ACC112 (cell line): ENCODE measurements at regions not wholly inside any gene's neighbourhood (a gene's known extent, or its start where the extent isn't known, plus 50 kb on each side); places are given as distances from the start of the nearest gene placed in this dataset.
"Not testable (repeated sequence)": the region's sequence is repeated elsewhere in the genome, so short reads cannot be mapped to it uniquely, and the experiment has no call there.

ENCODE experiments used
- H2AFZ ChIP-seq: fragments of 200-600 bp; sonication (generic); one replicate; pipeline ENCODE4 v1.6.0; 2017; ENCODE audit warnings: antibody characterized with exemption, low read length; ENCODE audit not compliant: unreplicated experiment
- H3K27ac ChIP-seq: fragments of 200-600 bp; sonication (generic); 2 replicates; pipeline ENCODE4 v1.5.1; 2014; ENCODE audit warnings: low read depth, mild to moderate bottlenecking, antibody characterized with exemption, low read length, moderate library complexity
- H3K27me3 ChIP-seq: fragments of 200-600 bp; sonication (generic); 2 replicates; pipeline ENCODE4 v1.6.1; 2014; ENCODE audit warnings: mild to moderate bottlenecking, antibody characterized with exemption, low read length, moderate library complexity, mixed read lengths; ENCODE audit not compliant: insufficient read depth
- H3K36me3 ChIP-seq: fragments of 200-600 bp; sonication (generic); 2 replicates; pipeline ENCODE4 v1.6.1; 2016; ENCODE audit warnings: mild to moderate bottlenecking, antibody characterized with exemption, low read length, moderate library complexity, mixed read lengths; ENCODE audit not compliant: insufficient read depth
- H3K4me1 ChIP-seq: fragments of 200-600 bp; sonication (generic); one replicate; pipeline ENCODE4 v1.6.1; 2016; ENCODE audit warnings: low read length, mixed read lengths; ENCODE audit not compliant: insufficient read depth, unreplicated experiment, control insufficient read depth
- H3K4me3 ChIP-seq: fragments of 200-600 bp; sonication (generic); 2 replicates; pipeline ENCODE4 v1.5.1; 2014; ENCODE audit warnings: mild to moderate bottlenecking, low read depth, low read length
- H3K79me2 ChIP-seq: fragments of 200-600 bp; sonication (generic); one replicate; pipeline ENCODE4 v1.6.0; 2016; ENCODE audit warnings: low read length; ENCODE audit not compliant: control insufficient read depth, unreplicated experiment, insufficient read depth

GRCh38 chr1:199009447-199009846, 370.6 kb downstream of the PTPRC start:
- H3K27me3 ChIP-seq, result no peaks in the 10 kb centered on the region
- H3K27ac ChIP-seq, result no peak overlapping the region
- no peak overlapping the region for H3K4me3 ChIP-seq
- H3K36me3 ChIP-seq, result no peaks in the 10 kb centered on the region
- H2AFZ ChIP-seq, result no peak overlapping the region
- H3K79me2 ChIP-seq, result no peaks in the 10 kb centered on the region
- no peaks in the 10 kb centered on the region for H3K4me1 ChIP-seq

GRCh38 chr1:199010492-199010891, 371.7 kb downstream of the PTPRC start:
- H3K4me3 ChIP-seq, result no peak overlapping the region
- no peaks in the 10 kb centered on the region for H3K4me1 ChIP-seq
- H3K27me3 ChIP-seq, result no peaks in the 10 kb centered on the region
- H3K36me3 ChIP-seq, result no peaks in the 10 kb centered on the region
- H3K79me2 ChIP-seq, result no peaks in the 10 kb centered on the region
- no peak overlapping the region for H2AFZ ChIP-seq
- no peak overlapping the region for H3K27ac ChIP-seq

GRCh38 chr1:199010933-199011332, 372.1 kb downstream of the PTPRC start:
- Histone ChIP-seq H2AFZ (no peak overlapping the region), H3K27me3 (no peaks in the 10 kb centered on the region), H3K36me3 (no peaks in the 10 kb centered on the region), H3K79me2 (no peaks in the 10 kb centered on the region), H3K4me3 (no peak overlapping the region), H3K4me1 (no peaks in the 10 kb centered on the region), H3K27ac (no peak overlapping the region)

- H3K4me1 ChIP-seq, result no peaks in the 10 kb centered on the region
- no peak overlapping the region for H2AFZ ChIP-seq
- no peaks in the 10 kb centered on the region for H3K27me3 ChIP-seq
- H3K79me2 ChIP-seq, result no peaks in the 10 kb centered on the region
- no peak overlapping the region for H3K4me3 ChIP-seq
- no peaks in the 10 kb centered on the region for H3K36me3 ChIP-seq
- H3K27ac ChIP-seq, result no peak overlapping the region
Measured at GRCh38 chr1:199015799-199016198, 377.0 kb downstream of the PTPRC start.

GRCh38 chr1:199018471-199019135, 379.8 kb downstream of the PTPRC start:
- Histone ChIP-seq H3K27me3 (no peaks in the 10 kb centered on the region), H3K4me3 (no peak overlapping the region), H2AFZ (no peak overlapping the region), H3K4me1 (no peaks in the 10 kb centered on the region), H3K27ac (no peak overlapping the region), H3K36me3 (no peaks in the 10 kb centered on the region), H3K79me2 (no peaks in the 10 kb centered on the region)

GRCh38 chr1:199020051-199020450, 381.2 kb downstream of the PTPRC start:
- H3K27ac ChIP-seq, result no peak overlapping the region
- no peak overlapping the region for H2AFZ ChIP-seq
- no peak overlapping the region for H3K4me3 ChIP-seq
- H3K27me3 ChIP-seq, result no peaks in the 10 kb centered on the region
- H3K36me3 ChIP-seq, result no peaks in the 10 kb centered on the region
- no peaks in the 10 kb centered on the region for H3K79me2 ChIP-seq
- no peaks in the 10 kb centered on the region for H3K4me1 ChIP-seq

GRCh38 chr1:199020904-199021303, 382.1 kb downstream of the PTPRC start:
- Histone ChIP-seq H3K27me3 (no peaks in the 10 kb centered on the region), H2AFZ (no peak overlapping the region), H3K4me3 (no peak overlapping the region), H3K79me2 (no peaks in the 10 kb centered on the region), H3K4me1 (no peaks in the 10 kb centered on the region), H3K36me3 (no peaks in the 10 kb centered on the region), H3K27ac (no peak overlapping the region)

GRCh38 chr1:199029401-199029800, 390.6 kb downstream of the PTPRC start:
- Histone ChIP-seq H3K79me2 (no peaks in the 10 kb centered on the region), H3K4me3 (no peak overlapping the region), H3K27me3 (no peaks in the 10 kb centered on the region), H3K4me1 (no peaks in the 10 kb centered on the region), H2AFZ (no peak overlapping the region), H3K36me3 (no peaks in the 10 kb centered on the region), H3K27ac (no peak overlapping the region)

- Histone ChIP-seq H3K27ac (no peak overlapping the region), H3K36me3 (no peaks in the 10 kb centered on the region), H3K27me3 (no peaks in the 10 kb centered on the region), H3K4me3 (no peak overlapping the region), H3K4me1 (no peaks in the 10 kb centered on the region), H2AFZ (no peak overlapping the region), H3K79me2 (no peaks in the 10 kb centered on the region)
Measured at GRCh38 chr1:199029855-199030254, 391.0 kb downstream of the PTPRC start.

GRCh38 chr1:199030541-199030940, 391.7 kb downstream of the PTPRC start:
- not testable (repeated sequence) for H3K27ac ChIP-seq, H2AFZ ChIP-seq, H3K4me3 ChIP-seq, H3K79me2 ChIP-seq, H3K27me3 ChIP-seq, H3K4me1 ChIP-seq, H3K36me3 ChIP-seq

- not testable (repeated sequence) for H3K36me3 ChIP-seq, H3K27me3 ChIP-seq, H3K4me1 ChIP-seq, H3K4me3 ChIP-seq, H3K27ac ChIP-seq, H2AFZ ChIP-seq, H3K79me2 ChIP-seq
Measured at GRCh38 chr1:199031170-199031569, 392.3 kb downstream of the PTPRC start.
